ENCODE measurements at regions not wholly inside any gene's neighbourhood (a gene's known extent, or its start where the extent isn't known, plus 50 kb on each side); places are given as distances from the start of the nearest gene placed in this dataset.
"Not testable (repeated sequence)": the region's sequence is repeated elsewhere in the genome, so short reads cannot be mapped to it uniquely, and the experiment has no call there.

DNA sequence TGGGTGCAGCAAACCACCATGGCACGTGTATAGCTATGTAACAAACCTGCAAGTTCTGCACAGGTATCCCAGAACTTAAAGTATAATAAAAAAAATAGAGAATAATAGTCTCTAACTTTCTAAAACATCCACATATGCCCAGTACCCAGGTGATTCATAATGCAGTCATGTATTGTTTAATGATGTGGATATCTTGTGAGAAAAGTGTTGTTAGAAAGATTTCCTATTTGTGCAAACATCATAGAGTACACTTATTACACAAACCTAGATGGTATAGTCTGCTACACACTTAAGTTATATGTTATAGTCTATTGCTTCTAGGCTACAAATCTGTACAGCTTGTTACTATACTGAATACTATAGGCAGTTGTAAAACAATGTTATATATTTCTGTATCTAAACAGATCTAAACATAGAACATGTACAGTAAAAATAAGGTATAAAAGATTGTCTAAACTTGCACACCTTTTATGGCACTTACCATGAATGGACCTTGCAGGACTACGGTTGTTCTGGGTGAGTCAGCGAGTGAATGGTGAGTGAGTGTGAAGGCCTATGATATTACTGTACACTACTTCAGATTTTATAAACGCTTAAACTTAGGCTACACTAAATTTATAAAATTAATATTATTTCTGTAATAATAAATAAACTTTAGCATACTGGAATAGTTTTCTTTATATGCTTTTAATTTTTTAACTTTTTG is 232.2 kb upstream of the SLIT2 start:
- Mint-ChIP-seq H3K4me1 (no peaks in the 10 kb centered on the region), H3K27me3 (no peaks in the 10 kb centered on the region), H3K36me3 (no peaks in the 10 kb centered on the region), H3K9me3 (no peaks in the 10 kb centered on the region), H3K27ac (no peak overlapping the region), H3K4me3 (no peak overlapping the region)
- DNase-seq (ENCODE audit: low spot score in 2 of 2) (no peak), ATAC-seq (ENCODE audit: low read depth) (no peak)

DNA sequence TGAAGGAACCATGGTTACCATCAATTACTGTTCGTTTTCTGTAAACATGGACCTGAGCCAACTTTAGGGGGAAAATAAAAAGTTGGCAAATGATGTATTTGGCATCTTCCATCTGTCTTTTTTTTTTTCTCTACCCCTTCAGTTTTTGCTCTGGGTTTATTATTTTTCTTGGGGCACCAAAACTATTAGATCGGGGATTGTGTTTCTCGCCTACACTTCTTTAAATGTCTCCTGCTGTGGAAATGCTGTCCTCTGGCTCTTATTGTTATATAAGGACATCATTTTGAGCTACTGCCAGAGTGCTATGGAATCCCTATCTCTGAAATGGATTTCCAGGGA is 234.0 kb upstream of the SLIT2 start:
- Mint-ChIP-seq H3K4me3 (no peak overlapping the region), H3K4me1 (no peaks in the 10 kb centered on the region), H3K9me3 (no peaks in the 10 kb centered on the region), H3K27ac (no peak overlapping the region), H3K27me3 (no peaks in the 10 kb centered on the region), H3K36me3 (no peaks in the 10 kb centered on the region)
- no peak for DNase-seq (ENCODE audit: low spot score in 2 of 2)
- ATAC-seq (ENCODE audit: low read depth): no peak

DNA sequence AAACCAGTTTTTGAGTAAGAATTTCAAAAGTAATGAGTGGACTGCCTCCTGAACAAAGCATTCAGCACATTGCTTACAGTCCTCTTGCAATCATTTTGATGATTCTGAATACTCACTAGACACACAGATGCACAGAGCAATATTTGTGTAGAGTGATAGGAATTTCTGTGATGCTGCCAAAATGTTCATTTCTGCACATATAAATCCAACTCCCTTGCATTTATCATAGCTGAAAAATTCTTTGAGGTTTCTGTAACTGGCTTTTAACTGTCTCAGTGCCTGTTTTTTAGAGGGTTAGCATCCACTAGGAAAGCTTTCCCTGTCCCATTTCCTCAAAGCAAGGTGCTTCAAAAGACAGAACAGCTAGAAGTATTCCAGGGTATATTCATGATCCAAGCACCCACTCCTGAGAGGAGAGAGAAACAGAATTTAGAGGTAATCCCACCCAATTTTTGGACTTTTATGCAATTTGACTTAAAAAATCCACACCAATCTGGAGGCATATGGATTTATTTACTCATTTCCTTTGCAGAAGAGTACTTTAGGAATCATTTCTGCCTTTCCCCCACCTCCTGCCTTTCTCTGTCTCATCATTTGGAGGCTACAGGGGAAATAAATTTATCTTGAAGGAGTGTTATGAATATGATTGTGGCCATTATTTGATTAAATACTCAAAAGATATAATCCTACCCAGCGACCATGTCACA is 234.5 kb upstream of the SLIT2 start:
- no peak for DNase-seq (ENCODE audit: low spot score in 2 of 2)
- Mint-ChIP-seq H3K27ac (no peak overlapping the region), H3K27me3 (no peaks in the 10 kb centered on the region), H3K9me3 (no peaks in the 10 kb centered on the region), H3K36me3 (no peaks in the 10 kb centered on the region), H3K4me1 (no peaks in the 10 kb centered on the region), H3K4me3 (no peak overlapping the region)
- ATAC-seq (ENCODE audit: low read depth): no peak

DNA sequence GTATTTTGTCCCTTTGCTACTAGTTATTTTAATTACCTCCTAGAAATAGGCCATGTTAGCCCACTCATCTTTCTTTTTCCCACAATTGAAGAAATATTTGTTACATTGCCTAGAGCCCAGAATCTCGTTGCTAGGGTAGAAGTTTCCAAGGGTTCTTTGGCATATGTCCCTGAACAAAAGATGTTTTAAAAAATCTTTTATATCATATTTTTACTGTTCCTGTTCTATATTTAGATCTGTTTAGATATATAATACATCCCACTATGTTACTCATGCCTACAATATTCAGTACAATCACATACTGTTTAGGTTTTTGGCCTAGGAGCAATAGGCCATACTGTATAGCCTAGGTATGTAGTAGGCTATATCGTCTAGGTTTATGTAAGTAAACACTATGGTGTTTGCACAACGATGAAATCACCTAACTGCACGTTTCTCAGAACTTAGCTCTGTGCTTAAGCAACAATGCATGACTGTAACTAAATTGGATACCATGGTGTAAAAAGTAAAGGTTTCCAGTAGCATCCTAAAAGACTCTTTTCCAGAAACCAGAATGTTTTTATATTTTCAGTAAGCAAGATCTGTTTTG is 236.0 kb upstream of the SLIT2 start:
- ATAC-seq (ENCODE audit: low read depth) (no peak), DNase-seq (ENCODE audit: low spot score in 2 of 2) (no peak)
- Mint-ChIP-seq H3K27me3 (no peaks in the 10 kb centered on the region), H3K27ac (no peak overlapping the region), H3K36me3 (no peaks in the 10 kb centered on the region), H3K9me3 (no peaks in the 10 kb centered on the region), H3K4me3 (no peak overlapping the region), H3K4me1 (no peaks in the 10 kb centered on the region)

DNA sequence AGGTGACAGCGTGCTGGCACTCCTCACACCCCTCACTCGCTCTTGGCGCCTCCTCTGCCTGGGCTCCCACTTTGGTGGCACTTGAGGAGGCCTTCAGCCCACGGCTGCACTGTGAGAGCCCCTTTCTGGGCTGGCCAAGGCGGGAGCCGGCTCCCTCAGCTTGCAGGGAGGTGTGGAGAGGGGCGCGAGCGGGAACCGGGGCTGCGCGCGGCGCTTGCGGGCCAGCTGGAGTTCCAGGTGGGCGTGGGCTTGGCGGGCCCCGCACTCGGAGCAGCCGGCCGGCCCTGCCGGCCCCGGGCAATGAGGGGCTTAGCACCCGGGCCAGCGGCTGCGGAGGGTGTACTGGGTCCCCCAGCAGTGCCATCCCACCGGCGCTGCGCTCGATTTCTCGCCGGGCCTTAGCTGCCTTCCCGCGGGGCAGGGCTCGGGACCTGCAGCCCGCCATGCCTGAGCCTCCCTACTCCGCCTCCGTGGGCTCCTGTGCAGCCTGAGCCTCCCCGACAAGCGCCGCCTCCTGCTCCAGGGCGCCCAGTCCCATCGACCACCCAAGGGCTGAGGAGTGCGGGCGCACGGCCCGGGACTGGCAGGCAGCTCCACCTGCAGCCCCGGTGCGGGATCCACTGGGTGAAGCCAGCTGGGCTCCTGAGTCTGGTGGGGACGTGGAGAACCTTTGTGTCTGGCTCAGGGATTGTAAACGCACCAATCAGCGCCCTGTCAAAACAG is 247.7 kb upstream of the SLIT2 start:
- DNase-seq (ENCODE audit: low spot score in 2 of 2); H3K27ac Mint-ChIP-seq; H3K27me3 Mint-ChIP-seq; ATAC-seq (ENCODE audit: low read depth); H3K36me3 Mint-ChIP-seq; H3K4me3 Mint-ChIP-seq; H3K9me3 Mint-ChIP-seq; H3K4me1 Mint-ChIP-seq: not testable (repeated sequence)

DNA sequence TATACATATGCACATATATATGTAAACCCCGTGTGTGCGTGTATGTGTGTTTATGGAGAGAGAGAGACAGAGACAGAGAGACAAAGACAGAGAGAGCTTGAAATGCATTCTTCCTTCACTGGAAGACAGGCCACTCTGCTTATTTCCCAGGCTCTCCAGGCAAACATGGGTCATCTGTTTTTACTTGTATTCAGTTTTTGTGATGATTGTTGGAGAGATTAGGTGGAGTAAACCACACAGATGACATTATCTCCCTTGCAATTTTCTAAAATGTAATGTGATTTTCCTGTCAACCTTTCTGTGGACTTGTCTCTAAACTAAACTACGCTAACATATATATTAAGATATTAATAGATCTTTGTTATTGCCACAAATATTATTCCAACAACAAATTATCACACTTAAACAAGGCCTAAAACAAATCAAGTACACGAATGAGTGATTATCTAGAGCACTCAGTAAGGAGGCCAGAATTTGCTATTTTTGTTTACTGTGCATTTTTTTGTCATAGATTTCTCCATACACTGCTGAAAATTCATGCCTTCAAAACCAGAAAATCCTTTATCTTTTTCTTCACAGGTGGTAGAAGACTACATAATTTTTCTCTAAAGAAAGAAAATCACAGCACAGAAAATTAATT is 251.8 kb upstream of the SLIT2 start:
- no peak overlapping the region for H3K27ac Mint-ChIP-seq
- H3K9me3 Mint-ChIP-seq: peaks cover 4% of the 10 kb centered on the region
- no peak overlapping the region for H3K4me3 Mint-ChIP-seq
- ATAC-seq (ENCODE audit: low read depth) (no peak), DNase-seq (ENCODE audit: low spot score in 2 of 2) (no peak)
- no peaks in the 10 kb centered on the region for H3K36me3 Mint-ChIP-seq
- H3K4me1 Mint-ChIP-seq: no peaks in the 10 kb centered on the region
- no peaks in the 10 kb centered on the region for H3K27me3 Mint-ChIP-seq

DNA sequence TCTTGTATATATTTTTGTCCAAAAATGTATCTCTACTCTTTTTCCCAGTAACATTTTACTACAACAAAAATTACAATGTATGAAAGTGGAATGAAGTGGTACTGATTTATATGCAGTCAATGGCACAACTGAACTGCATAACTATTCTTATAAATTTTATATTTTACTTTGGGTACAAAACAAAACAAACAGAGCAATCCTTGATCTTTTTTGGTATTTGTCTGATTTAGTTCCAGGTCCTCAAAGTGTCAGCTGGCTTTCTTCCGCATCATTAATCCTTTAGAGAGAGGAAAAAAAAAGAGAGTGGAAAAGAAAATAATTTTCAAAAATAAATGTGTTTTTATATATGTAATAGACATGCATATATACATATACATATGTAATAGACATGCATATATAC is 252.4 kb upstream of the SLIT2 start:
- H3K36me3 Mint-ChIP-seq: no peaks in the 10 kb centered on the region
- no peak for ATAC-seq (ENCODE audit: low read depth)
- H3K9me3 Mint-ChIP-seq: peaks cover 4% of the 10 kb centered on the region

DNA sequence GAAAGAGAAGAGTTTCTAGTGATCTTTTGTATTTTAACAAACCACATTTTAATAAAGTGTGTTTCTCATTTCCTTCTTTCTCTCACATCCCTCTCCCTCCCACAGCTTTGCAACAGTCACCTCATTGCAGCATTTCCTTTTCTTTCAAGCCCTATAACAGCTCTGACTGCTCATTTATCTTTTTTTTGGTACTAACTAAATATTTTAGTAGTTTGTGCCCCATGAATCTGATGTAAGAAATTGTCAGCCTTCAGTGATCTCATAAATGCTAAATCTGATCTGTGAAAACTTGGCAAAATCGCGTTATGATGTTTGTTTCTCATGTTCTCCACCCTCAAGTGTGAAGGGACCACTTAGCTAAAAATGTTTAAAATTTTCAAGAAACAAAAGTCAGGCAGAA is 258.5 kb upstream of the SLIT2 start:
- no peak overlapping the region for H3K27ac Mint-ChIP-seq

More for the DNA sequence above, 252.4 kb upstream of the SLIT2 start:
- Mint-ChIP-seq H3K4me1 (no peaks in the 10 kb centered on the region), H3K27ac (no peak overlapping the region), H3K27me3 (no peaks in the 10 kb centered on the region), H3K4me3 (no peak overlapping the region)
- DNase-seq (ENCODE audit: low spot score in 2 of 2): no peak

DNA sequence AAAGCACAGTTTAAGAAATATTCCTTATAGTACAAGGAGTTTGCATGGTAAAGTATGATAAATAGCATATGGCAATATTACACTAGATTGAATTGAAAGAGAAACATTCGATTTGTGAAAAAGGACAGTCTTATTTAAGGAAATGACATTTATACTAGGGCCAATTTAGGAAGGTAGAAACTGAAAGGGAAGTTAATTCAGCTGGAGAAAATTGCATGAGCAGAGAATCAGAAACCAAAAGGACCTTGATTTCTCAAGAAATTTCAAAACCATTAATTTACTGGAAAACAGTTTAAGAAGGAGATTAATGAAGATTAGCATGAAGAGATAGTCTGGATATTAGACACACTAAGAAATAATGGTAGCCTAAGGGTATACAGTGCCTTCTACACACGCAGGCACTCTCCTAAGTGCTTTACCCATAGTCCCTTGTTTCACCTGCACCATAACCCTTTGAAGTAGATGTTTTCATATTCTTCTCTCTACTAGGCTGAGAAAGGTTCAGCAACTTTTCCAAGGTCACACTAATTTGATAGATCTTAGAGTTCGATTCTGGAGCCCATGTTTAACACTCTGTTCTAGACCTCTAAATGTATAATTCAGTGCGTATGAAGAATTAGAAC is 259.1 kb upstream of the SLIT2 start:
- Mint-ChIP-seq H3K36me3 (no peaks in the 10 kb centered on the region), H3K4me3 (peak overlapping the region; percentile 7), H3K9me3 (peaks cover 1% of the 10 kb centered on the region), H3K27me3 (no peaks in the 10 kb centered on the region), H3K27ac (no peak overlapping the region), H3K4me1 (peaks cover 2% of the 10 kb centered on the region)
- DNase-seq (ENCODE audit: low spot score in 2 of 2) (no peak), ATAC-seq (ENCODE audit: low read depth) (no peak)

More for the DNA sequence above, 258.5 kb upstream of the SLIT2 start:
- H3K4me1 Mint-ChIP-seq: peaks cover 2% of the 10 kb centered on the region
- no peaks in the 10 kb centered on the region for H3K36me3 Mint-ChIP-seq
- H3K9me3 Mint-ChIP-seq: peaks cover 1% of the 10 kb centered on the region
- no peak overlapping the region for H3K4me3 Mint-ChIP-seq
- no peaks in the 10 kb centered on the region for H3K27me3 Mint-ChIP-seq
- no peak for DNase-seq (ENCODE audit: low spot score in 2 of 2)
- no peak for ATAC-seq (ENCODE audit: low read depth)

DNA sequence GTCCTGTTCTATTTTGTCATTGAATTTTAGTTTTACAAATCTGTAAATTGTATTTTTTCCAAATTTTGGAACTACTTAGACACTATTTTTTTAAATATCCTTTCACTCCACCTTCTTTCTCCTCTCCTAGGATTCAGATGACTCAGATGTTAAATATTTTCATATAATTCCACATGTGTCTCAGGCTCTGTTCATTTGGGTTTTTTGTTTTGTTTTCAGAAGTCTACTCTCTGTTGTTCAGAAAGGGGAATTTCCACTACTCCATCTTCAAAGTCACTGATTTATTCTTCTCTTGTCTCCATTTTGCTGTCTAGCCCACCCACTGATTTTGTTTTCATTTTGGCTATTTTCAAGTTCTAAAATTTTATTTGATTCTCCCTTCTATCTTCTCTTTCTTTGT is 264.0 kb upstream of the SLIT2 start:
- H3K36me3 Mint-ChIP-seq: no peaks in the 10 kb centered on the region
- no peak overlapping the region for H3K27ac Mint-ChIP-seq
- peaks cover 3% of the 10 kb centered on the region for H3K9me3 Mint-ChIP-seq
- peaks cover 2% of the 10 kb centered on the region for H3K4me1 Mint-ChIP-seq
- DNase-seq (ENCODE audit: low spot score in 2 of 2) (no peak), ATAC-seq (ENCODE audit: low read depth) (no peak)
- no peak overlapping the region for H3K4me3 Mint-ChIP-seq
- H3K27me3 Mint-ChIP-seq: no peaks in the 10 kb centered on the region

DNA sequence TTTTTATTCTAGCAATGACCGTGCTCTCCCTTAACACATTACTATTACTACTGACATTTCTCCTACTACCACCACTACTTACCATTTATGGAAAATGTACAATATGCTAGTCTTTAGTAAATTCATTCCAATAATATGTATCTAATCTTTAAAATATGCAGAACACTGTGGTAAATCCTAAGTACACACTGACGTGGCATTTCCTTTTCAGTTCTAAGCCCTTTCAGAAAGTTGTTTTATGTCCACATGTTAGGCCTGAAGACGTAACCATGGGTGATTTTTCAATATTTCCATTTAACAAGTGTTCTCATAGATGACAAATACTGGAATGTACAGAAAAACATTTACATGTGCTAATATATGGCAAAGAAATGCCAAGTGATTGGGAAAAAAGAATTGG is 268.6 kb upstream of the SLIT2 start:
- H3K36me3 Mint-ChIP-seq: no peaks in the 10 kb centered on the region
- ATAC-seq (ENCODE audit: low read depth): no peak
- no peak for DNase-seq (ENCODE audit: low spot score in 2 of 2)

DNA sequence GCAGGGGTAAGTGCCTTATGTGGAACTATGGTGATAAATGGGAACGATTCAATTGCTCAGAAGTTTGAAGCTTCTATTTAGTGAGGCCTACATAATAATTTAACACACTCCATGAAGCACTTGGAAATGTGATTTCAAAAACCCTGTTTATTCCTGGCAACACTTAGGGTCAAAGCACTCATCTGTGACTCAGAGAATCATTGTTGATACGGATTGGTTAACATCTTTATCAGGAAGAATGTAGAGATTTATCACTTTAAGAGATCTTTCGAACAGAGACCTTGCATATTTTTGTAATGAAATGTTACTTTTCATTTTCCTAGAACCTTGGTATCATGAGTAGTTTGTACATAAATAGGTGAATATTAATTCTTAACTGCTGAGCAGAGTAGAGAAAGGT is 269.1 kb upstream of the SLIT2 start:
- Mint-ChIP-seq H3K36me3 (no peaks in the 10 kb centered on the region), H3K9me3 (peaks cover 8% of the 10 kb centered on the region), H3K27ac (no peak overlapping the region), H3K4me3 (no peak overlapping the region), H3K4me1 (no peaks in the 10 kb centered on the region), H3K27me3 (no peaks in the 10 kb centered on the region)
- DNase-seq (ENCODE audit: low spot score in 2 of 2) (no peak), ATAC-seq (ENCODE audit: low read depth) (no peak)

More for the DNA sequence above, 268.6 kb upstream of the SLIT2 start:
- Mint-ChIP-seq H3K4me3 (no peak overlapping the region), H3K27ac (no peak overlapping the region), H3K9me3 (peaks cover 4% of the 10 kb centered on the region), H3K27me3 (no peaks in the 10 kb centered on the region), H3K4me1 (no peaks in the 10 kb centered on the region)

DNA sequence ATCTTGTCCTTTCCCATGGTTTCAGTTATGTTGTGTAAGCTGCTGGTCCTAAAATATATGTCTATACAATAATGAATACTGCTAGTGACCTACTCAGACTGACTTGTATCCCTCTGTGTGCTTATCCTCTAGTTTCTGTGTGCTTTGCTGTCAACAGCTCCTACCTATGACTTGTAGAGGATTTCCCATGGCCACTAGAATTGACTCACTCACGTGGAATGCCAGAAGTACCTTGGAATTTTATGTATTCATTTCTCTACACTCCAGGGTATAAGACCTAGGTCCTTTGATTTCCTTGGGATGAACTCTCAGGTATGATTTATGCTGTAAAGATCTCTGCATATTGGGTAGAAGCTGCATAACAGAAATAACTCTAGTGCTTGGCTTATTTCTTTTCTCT is 279.9 kb upstream of the SLIT2 start:
- no peaks in the 10 kb centered on the region for H3K27me3 Mint-ChIP-seq
- H3K9me3 Mint-ChIP-seq: peaks cover 2% of the 10 kb centered on the region
- no peak for ATAC-seq (ENCODE audit: low read depth)
- H3K4me1 Mint-ChIP-seq: no peaks in the 10 kb centered on the region
- no peak overlapping the region for H3K4me3 Mint-ChIP-seq
- no peak for DNase-seq (ENCODE audit: low spot score in 2 of 2)
- no peaks in the 10 kb centered on the region for H3K36me3 Mint-ChIP-seq
- no peak overlapping the region for H3K27ac Mint-ChIP-seq
